Esophagus squamous epithelium (tissue), 4 donors: ENCODE measurements at regions not wholly inside any gene's neighbourhood (a gene's known extent, or its start where the extent isn't known, plus 50 kb on each side); places are given as distances from the start of the nearest gene placed in this dataset.

ENCODE experiments used
- CTCF ChIP-seq, 6 experiments: fragments of 450-650 bp in 4 of 6; fragments of 200-600 bp in 2 of 6; sonication (generic) in 2 of 6; IDR thresholded peaks; one replicate each; pipeline ENCODE4 v1.5.1; 2016 to 2019; ENCODE audit warnings: antibody characterized with exemption in 6 of 6, mild to moderate bottlenecking in 4 of 6, moderate library complexity in 4 of 6
- POLR2A ChIP-seq, 4 donors: fragments of 450-650 bp; IDR thresholded peaks; one replicate each; pipeline ENCODE4 v1.6.1; 2017; ENCODE audit warnings: antibody characterized with exemption in 4 of 4, mild to moderate bottlenecking in 4 of 4, moderate library complexity in 3 of 4

- TF ChIP-seq CTCF (IDR thresholded peaks at IDR 0.05) (no peak), POLR2A (IDR thresholded peaks at IDR 0.05) (no peak)
Observed at GRCh38 chr9:90724880-90725279, 76.7 kb upstream of the SYK start.
